SK-N-SH (cell line): ENCODE measurements at regions not wholly inside any gene's neighbourhood (a gene's known extent, or its start where the extent isn't known, plus 50 kb on each side); places are given as distances from the start of the nearest gene placed in this dataset.

Source experiments
- CTCF ChIA-PET: fragments of 300-600, 350-600 bp; formaldehyde crosslinking; extraction: SDS; loops from one replicate; lab custom pipeline; 2021; lab: Yijun Ruan, JAX
- POLR2A ChIA-PET: fragments of 350-600 bp; sonication (Branson Sonifier 250); formaldehyde crosslinking; extraction: SDS; loops from one replicate; lab custom pipeline; 2020; ENCODE audit warnings: antibody characterized with exemption, inconsistent platforms; lab: Yijun Ruan, JAX
- DNase-seq: peaks from one replicate; pipeline ENCODE4 v3.0.0; 2012
- H2AFZ ChIP-seq: fragments of 200-600 bp; sonication (generic); 2 replicates; pipeline ENCODE4 v1.8.1; 2016; ENCODE audit warnings: antibody characterized with exemption, mild to moderate bottlenecking, low read depth
- H3F3A ChIP-seq: fragments of 200-600 bp; sonication (generic); replicated peaks from 2 replicates; pipeline ENCODE3; 2016; ENCODE audit warnings: antibody characterized with exemption, mild to moderate bottlenecking; ENCODE audit not compliant: insufficient read depth
- H3K27ac ChIP-seq, 2 experiments: fragments of 200-500 bp in 1 of 2; fragments of 200-600 bp in 1 of 2; sonication (Bioruptor generic) in 1 of 2; sonication (generic), shearing (Covaris generic) in 1 of 2; 2 replicates each; pipeline versions ENCODE4 v1.5.1 to v1.6.1; 2014 to 2016; ENCODE audit warnings: low read depth in 2 of 2, inconsistent platforms in 1 of 2, low read length in 1 of 2, mild to moderate bottlenecking in 1 of 2, mixed read lengths in 1 of 2
- H3K27me3 ChIP-seq: fragments of 200-600 bp; sonication (generic), shearing (Covaris generic); 2 replicates; pipeline ENCODE4 v1.6.1; 2016; ENCODE audit warnings: mixed run types; ENCODE audit not compliant: insufficient read depth
- H3K36me3 ChIP-seq, 2 experiments: fragments of 200-500 bp in 1 of 2; fragments of 200-600 bp in 1 of 2; sonication (Bioruptor generic) in 1 of 2; sonication (generic) in 1 of 2; replicated peaks in 1 of 2; 2 replicates each; pipeline versions ENCODE3 to v1.5.1; 2014 to 2016; ENCODE audit warnings: low read length in 1 of 2, mild to moderate bottlenecking in 1 of 2; ENCODE audit not compliant: insufficient read depth in 2 of 2, control insufficient read depth in 1 of 2
- H3K4me1 ChIP-seq, 2 experiments: fragments of 200-500 bp in 1 of 2; fragments of 200-600 bp in 1 of 2; sonication (Bioruptor generic) in 1 of 2; sonication (generic), shearing (Covaris generic) in 1 of 2; 2 replicates each; pipeline versions ENCODE4 v1.5.1 to v1.6.1; 2014 to 2016; ENCODE audit warnings: low read depth in 1 of 2, low read length in 1 of 2, mixed run types in 1 of 2; ENCODE audit not compliant: insufficient read depth in 2 of 2, control insufficient read depth in 1 of 2
- H3K4me2 ChIP-seq: fragments of 200-600 bp; sonication (generic), shearing (Covaris generic); 2 replicates; pipeline ENCODE4 v1.6.1; 2017; ENCODE audit warnings: mixed run types
- H3K4me3 ChIP-seq, 2 experiments: fragments of 200-500 bp in 1 of 2; fragments of 200-600 bp in 1 of 2; sonication (Bioruptor generic) in 1 of 2; sonication (generic), shearing (Covaris generic) in 1 of 2; 2 replicates each; pipeline versions ENCODE4 v1.5.1 to v1.8.1; 2014 to 2016; ENCODE audit warnings: low read depth in 2 of 2, inconsistent platforms in 1 of 2, low read length in 1 of 2, mild to moderate bottlenecking in 1 of 2, mixed read lengths in 1 of 2, moderate library complexity in 1 of 2
- H3K79me2 ChIP-seq: fragments of 200-600 bp; sonication (generic); 2 replicates; pipeline ENCODE4 v1.8.1; 2017; ENCODE audit warnings: mild to moderate bottlenecking; ENCODE audit not compliant: insufficient read depth
- H3K9ac ChIP-seq: fragments of 200-600 bp; sonication (generic); 2 replicates; pipeline ENCODE4 v1.6.1; 2017; ENCODE audit warnings: mixed run types
- H3K9me2 ChIP-seq: fragments of 200-600 bp; sonication (generic); 2 replicates; pipeline ENCODE4 v1.6.1; 2017; ENCODE audit warnings: mixed run types
- H3K9me3 ChIP-seq: fragments of 200-600 bp; sonication (generic); 2 replicates; pipeline ENCODE4 v1.6.1; 2017; ENCODE audit warnings: mixed run types, mild to moderate bottlenecking, moderate library complexity
- H4K20me1 ChIP-seq: fragments of 200-600 bp; sonication (generic); 2 replicates; pipeline ENCODE4 v1.6.1; 2017; ENCODE audit warnings: mild to moderate bottlenecking, mixed run types; ENCODE audit not compliant: insufficient read depth
- ELF1 ChIP-seq: IDR thresholded peaks from 2 replicates; pipeline ENCODE4 v1.4.0; 2012
- EP300 ChIP-seq, 2 experiments: IDR thresholded peaks; 2 replicates each; pipeline versions ENCODE4 v1.4.0 to v1.6.1; 2012; ENCODE audit warnings: borderline replicate concordance in 1 of 2, low read depth in 1 of 2, low read length in 1 of 2
- EZH2phosphoT487 ChIP-seq: fragments of 200-600 bp; sonication (generic); IDR thresholded peaks from 2 replicates; pipeline ENCODE4 v1.6.1; 2017; ENCODE audit warnings: low read depth, mixed run types, mild to moderate bottlenecking, antibody characterized with exemption, moderate library complexity, borderline replicate concordance
- FOSL2 ChIP-seq: IDR thresholded peaks from 2 replicates; pipeline ENCODE4 v1.4.0; 2012; ENCODE audit warnings: low read depth, mild to moderate bottlenecking, moderate library complexity, borderline replicate concordance
- FOXJ3 ChIP-seq: sonication (generic); formaldehyde crosslinking; IDR thresholded peaks from 2 replicates; pipeline ENCODE4 v1.5.1; 2020; ENCODE audit warnings: mild to moderate bottlenecking, missing genetic modification reagents
- GATA2 ChIP-seq: sonication (generic); formaldehyde crosslinking; IDR thresholded peaks from 2 replicates; pipeline ENCODE4 v1.5.0; 2020; ENCODE audit warnings: mild to moderate bottlenecking, missing genetic modification reagents
- JUND ChIP-seq: IDR thresholded peaks from 2 replicates; pipeline ENCODE4 v1.4.0; 2012
- MAX ChIP-seq: IDR thresholded peaks from 2 replicates; pipeline ENCODE4 v1.4.0; 2012; ENCODE audit warnings: low read depth
- MXI1 ChIP-seq: IDR thresholded peaks from 2 replicates; pipeline ENCODE4 v1.6.1; 2012; ENCODE audit warnings: mild to moderate bottlenecking, low read depth, low read length, improper control_type of control experiment
- NRF1 ChIP-seq: IDR thresholded peaks from 2 replicates; pipeline ENCODE4 v1.6.1; 2012; ENCODE audit warnings: low read depth, mild to moderate bottlenecking, low read length
- RAD21 ChIP-seq: IDR thresholded peaks from 2 replicates; pipeline ENCODE4 v1.6.1; 2012; ENCODE audit warnings: mild to moderate bottlenecking, low read length
- RCOR1 ChIP-seq: fragments of 150-350 bp; IDR thresholded peaks from 2 replicates; pipeline ENCODE4 v1.6.1; 2017; ENCODE audit warnings: antibody characterized with exemption, low read length
- SIN3A ChIP-seq: IDR thresholded peaks from 2 replicates; pipeline ENCODE4 v1.6.1; 2012; ENCODE audit warnings: low read depth, mild to moderate bottlenecking, low read length, moderate library complexity, borderline replicate concordance
- SMC3 ChIP-seq: IDR thresholded peaks from 2 replicates; pipeline ENCODE4 v1.6.1; 2012; ENCODE audit warnings: low read depth, low read length, improper control_type of control experiment
- TAF1 ChIP-seq: IDR thresholded peaks from 2 replicates; pipeline ENCODE4 v1.6.1; 2012; ENCODE audit warnings: low read depth, mild to moderate bottlenecking, low read length, moderate library complexity, borderline replicate concordance
- TCF12 ChIP-seq: IDR thresholded peaks from 2 replicates; pipeline ENCODE4 v1.4.0; 2012
- YY1 ChIP-seq: IDR thresholded peaks from 2 replicates; pipeline ENCODE4 v1.4.0; 2012; ENCODE audit warnings: low read depth, mild to moderate bottlenecking
- WGBS: methylation state at CpG from one replicate; pipeline ENCODE4 v1.1.6; 2017; ENCODE audit warnings: low lambda C conversion rate; 5-methylcytosine and 5-hydroxymethylcytosine counted together
- TF ChIP-seq, protein P1 (sequence below): IDR thresholded peaks from 2 replicates; pipeline ENCODE4 v1.6.1; 2012; ENCODE audit warnings: mild to moderate bottlenecking, low read depth, low read length, moderate library complexity
- TF ChIP-seq, protein P2 (sequence below): IDR thresholded peaks from 2 replicates; pipeline ENCODE4; 2012
- TF ChIP-seq, protein P3 (sequence below): fragments of 150-350 bp; IDR thresholded peaks from 2 replicates; pipeline ENCODE4 v1.6.1; 2016; ENCODE audit warnings: mild to moderate bottlenecking, low read depth, low read length

GRCh38 chrX:43585922-43586321 lies 70.2 kb upstream of the MAOA start:
- ChIA-PET CTCF (no interaction called here), POLR2A (no interaction called here)
- no peak overlapping the region for H3K9ac ChIP-seq
- no peak overlapping the region for H3K4me3 ChIP-seq
- no peaks in the 10 kb centered on the region for H3K4me1 ChIP-seq
- no peak for DNase-seq
- no peak for TF ChIP-seq GATA2 (CRISPR knock-in tag)
- TF ChIP-seq RAD21 = no peak
- TF ChIP-seq, protein P1, sequence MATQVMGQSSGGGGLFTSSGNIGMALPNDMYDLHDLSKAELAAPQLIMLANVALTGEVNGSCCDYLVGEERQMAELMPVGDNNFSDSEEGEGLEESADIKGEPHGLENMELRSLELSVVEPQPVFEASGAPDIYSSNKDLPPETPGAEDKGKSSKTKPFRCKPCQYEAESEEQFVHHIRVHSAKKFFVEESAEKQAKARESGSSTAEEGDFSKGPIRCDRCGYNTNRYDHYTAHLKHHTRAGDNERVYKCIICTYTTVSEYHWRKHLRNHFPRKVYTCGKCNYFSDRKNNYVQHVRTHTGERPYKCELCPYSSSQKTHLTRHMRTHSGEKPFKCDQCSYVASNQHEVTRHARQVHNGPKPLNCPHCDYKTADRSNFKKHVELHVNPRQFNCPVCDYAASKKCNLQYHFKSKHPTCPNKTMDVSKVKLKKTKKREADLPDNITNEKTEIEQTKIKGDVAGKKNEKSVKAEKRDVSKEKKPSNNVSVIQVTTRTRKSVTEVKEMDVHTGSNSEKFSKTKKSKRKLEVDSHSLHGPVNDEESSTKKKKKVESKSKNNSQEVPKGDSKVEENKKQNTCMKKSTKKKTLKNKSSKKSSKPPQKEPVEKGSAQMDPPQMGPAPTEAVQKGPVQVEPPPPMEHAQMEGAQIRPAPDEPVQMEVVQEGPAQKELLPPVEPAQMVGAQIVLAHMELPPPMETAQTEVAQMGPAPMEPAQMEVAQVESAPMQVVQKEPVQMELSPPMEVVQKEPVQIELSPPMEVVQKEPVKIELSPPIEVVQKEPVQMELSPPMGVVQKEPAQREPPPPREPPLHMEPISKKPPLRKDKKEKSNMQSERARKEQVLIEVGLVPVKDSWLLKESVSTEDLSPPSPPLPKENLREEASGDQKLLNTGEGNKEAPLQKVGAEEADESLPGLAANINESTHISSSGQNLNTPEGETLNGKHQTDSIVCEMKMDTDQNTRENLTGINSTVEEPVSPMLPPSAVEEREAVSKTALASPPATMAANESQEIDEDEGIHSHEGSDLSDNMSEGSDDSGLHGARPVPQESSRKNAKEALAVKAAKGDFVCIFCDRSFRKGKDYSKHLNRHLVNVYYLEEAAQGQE = no peak
- no peak for TF ChIP-seq ELF1
- TF ChIP-seq SMC3 = no peak
- TF ChIP-seq NRF1 = no peak
- TF ChIP-seq FOSL2 = no peak
- no peaks in the 10 kb centered on the region for H3F3A ChIP-seq
- H2AFZ ChIP-seq = no peak overlapping the region
- no peaks in the 10 kb centered on the region; the same call in 1 of the 2 replicates for H3K27me3 ChIP-seq
- no peak overlapping the region for H3K4me2 ChIP-seq
- no peaks in the 10 kb centered on the region for H3K9me3 ChIP-seq
- H3K36me3 ChIP-seq = no peaks in the 10 kb centered on the region
- H4K20me1 ChIP-seq = no peaks in the 10 kb centered on the region
- H3K27ac ChIP-seq = no peak overlapping the region
- H3K79me2 ChIP-seq = no peaks in the 10 kb centered on the region
- 56% methylated on average over 1 of the region's 1 CpG for WGBS
- H3K9me2 ChIP-seq = no peaks in the 10 kb centered on the region

DNA sequence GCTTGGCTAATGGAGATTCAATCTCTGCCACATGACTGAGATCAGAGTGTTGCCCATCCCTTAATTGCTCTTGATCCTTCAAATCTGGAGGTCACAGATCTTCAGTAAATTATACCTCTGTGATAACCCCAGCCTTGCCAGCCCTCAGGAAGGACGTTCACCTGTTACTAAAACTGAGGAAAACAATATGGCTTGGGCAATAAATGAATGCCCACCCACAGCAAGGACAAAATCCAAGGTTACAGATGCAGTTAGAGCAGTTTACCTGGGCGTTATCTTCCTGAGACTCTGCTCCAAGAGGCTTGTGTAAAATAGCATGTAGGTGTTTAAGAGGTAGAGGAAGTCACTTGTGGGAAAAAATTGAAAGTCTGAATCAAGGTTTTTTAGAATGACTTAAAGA lies 69.3 kb upstream of the MAOA start:
- Histone ChIP-seq H3K36me3 (no peaks in the 10 kb centered on the region), H2AFZ (no peak overlapping the region), H3K9me3 (no peaks in the 10 kb centered on the region), H3K27me3 (no peaks in the 10 kb centered on the region), H3K4me2 (no peak overlapping the region), H3K9me2 (no peaks in the 10 kb centered on the region), H4K20me1 (no peaks in the 10 kb centered on the region), H3K4me3 (no peak overlapping the region), H3K9ac (no peak overlapping the region), H3K27ac (no peak overlapping the region), H3F3A (no peaks in the 10 kb centered on the region), H3K79me2 (no peaks in the 10 kb centered on the region), H3K4me1 (no peaks in the 10 kb centered on the region)
- CTCF ChIA-PET = no interaction called here
- WGBS = 0% methylated on average over 2 of the region's 2 CpGs
- POLR2A ChIA-PET = no interaction called here
- no peak for DNase-seq
- TF ChIP-seq FOSL2 = no peak
- no peak for TF ChIP-seq SIN3A
- no peak for TF ChIP-seq JUND
- no peak for TF ChIP-seq RCOR1
- TF ChIP-seq, protein P1 = no peak
- TF ChIP-seq MAX = no peak
- no peak for TF ChIP-seq FOXJ3 (CRISPR knock-in tag)
- TF ChIP-seq MXI1 = no peak
- TF ChIP-seq EZH2phosphoT487 = no peak
- no peak for TF ChIP-seq YY1
- TF ChIP-seq, protein P2, sequence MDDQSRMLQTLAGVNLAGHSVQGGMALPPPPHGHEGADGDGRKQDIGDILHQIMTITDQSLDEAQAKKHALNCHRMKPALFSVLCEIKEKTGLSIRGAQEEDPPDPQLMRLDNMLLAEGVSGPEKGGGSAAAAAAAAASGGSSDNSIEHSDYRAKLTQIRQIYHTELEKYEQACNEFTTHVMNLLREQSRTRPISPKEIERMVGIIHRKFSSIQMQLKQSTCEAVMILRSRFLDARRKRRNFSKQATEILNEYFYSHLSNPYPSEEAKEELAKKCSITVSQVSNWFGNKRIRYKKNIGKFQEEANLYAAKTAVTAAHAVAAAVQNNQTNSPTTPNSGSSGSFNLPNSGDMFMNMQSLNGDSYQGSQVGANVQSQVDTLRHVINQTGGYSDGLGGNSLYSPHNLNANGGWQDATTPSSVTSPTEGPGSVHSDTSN = no peak
- no peak for TF ChIP-seq TAF1
- no peak for TF ChIP-seq TCF12
- TF ChIP-seq, protein P3, sequence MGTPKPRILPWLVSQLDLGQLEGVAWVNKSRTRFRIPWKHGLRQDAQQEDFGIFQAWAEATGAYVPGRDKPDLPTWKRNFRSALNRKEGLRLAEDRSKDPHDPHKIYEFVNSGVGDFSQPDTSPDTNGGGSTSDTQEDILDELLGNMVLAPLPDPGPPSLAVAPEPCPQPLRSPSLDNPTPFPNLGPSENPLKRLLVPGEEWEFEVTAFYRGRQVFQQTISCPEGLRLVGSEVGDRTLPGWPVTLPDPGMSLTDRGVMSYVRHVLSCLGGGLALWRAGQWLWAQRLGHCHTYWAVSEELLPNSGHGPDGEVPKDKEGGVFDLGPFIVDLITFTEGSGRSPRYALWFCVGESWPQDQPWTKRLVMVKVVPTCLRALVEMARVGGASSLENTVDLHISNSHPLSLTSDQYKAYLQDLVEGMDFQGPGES = no peak
- TF ChIP-seq EP300 (IDR thresholded peaks at IDR 0.05; ENCODE audit: borderline replicate concordance in 1 of 2, low read depth in 1 of 2, low read length in 1 of 2) = no peak
- no peak for TF ChIP-seq GATA2 (CRISPR knock-in tag)
